Neuronal stem cell (in vitro differentiated cells): ENCODE measurements at regions not wholly inside any gene's neighbourhood (a gene's known extent, or its start where the extent isn't known, plus 50 kb on each side); places are given as distances from the start of the nearest gene placed in this dataset.

Source experiments
- DNase-seq: peaks from one replicate; pipeline ENCODE4 v3.0.0-alpha.2; 2013; ENCODE audit warnings: low spot score
- H2AFZ ChIP-seq: one replicate; pipeline ENCODE4 v1.6.1; 2013; ENCODE audit warnings: mild to moderate bottlenecking, low read length, inconsistent platforms
- H2AK5ac ChIP-seq: 2 replicates; pipeline ENCODE4 v1.6.1; 2013; ENCODE audit warnings: low read depth, mild to moderate bottlenecking, inconsistent platforms, low read length, moderate library complexity, mixed read lengths
- H2BK120ac ChIP-seq: 2 replicates; pipeline ENCODE4 v1.6.1; 2013; ENCODE audit warnings: low read depth, mild to moderate bottlenecking, inconsistent platforms, low read length, moderate library complexity, mixed read lengths
- H2BK12ac ChIP-seq: one replicate; pipeline ENCODE4 v1.6.1; 2013; ENCODE audit warnings: low read length, inconsistent platforms
- H2BK15ac ChIP-seq: 2 replicates; pipeline ENCODE4 v1.6.1; 2013; ENCODE audit warnings: mild to moderate bottlenecking, low read length, inconsistent platforms, mixed read lengths
- H2BK5ac ChIP-seq: one replicate; pipeline ENCODE4 v1.6.1; 2013; ENCODE audit warnings: inconsistent platforms, mild to moderate bottlenecking, low read length, moderate library complexity
- H3K14ac ChIP-seq: one replicate; pipeline ENCODE4 v1.6.1; 2013; ENCODE audit warnings: low read length, inconsistent platforms
- H3K18ac ChIP-seq: 2 replicates; pipeline ENCODE4 v1.6.1; 2013; ENCODE audit warnings: low read length, inconsistent platforms
- H3K23ac ChIP-seq: 2 replicates; pipeline ENCODE4 v1.6.1; 2013; ENCODE audit warnings: low read depth, mild to moderate bottlenecking, mixed read lengths, low read length, inconsistent platforms; ENCODE audit not compliant: poor library complexity
- H3K27ac ChIP-seq: replicated peaks from 3 replicates; pipeline ENCODE4 v1.5.1; 2013; ENCODE audit warnings: low read length, inconsistent platforms
- H3K27me3 ChIP-seq, 3 experiments: 2 replicates each; pipeline ENCODE4 v1.6.1; 2013; ENCODE audit warnings: low read length in 3 of 3, mild to moderate bottlenecking in 2 of 3, inconsistent platforms in 1 of 3, low read depth in 1 of 3, mixed read lengths in 1 of 3, moderate library complexity in 1 of 3; ENCODE audit not compliant: control insufficient read depth in 3 of 3, insufficient read depth in 3 of 3
- H3K36me3 ChIP-seq, 2 donors: replicated peaks in 1 of 2; 2 replicates each; pipeline ENCODE4 v1.6.1; 2013; ENCODE audit warnings: low read length in 2 of 2; ENCODE audit not compliant: control insufficient read depth in 2 of 2, insufficient read depth in 2 of 2
- H3K4ac ChIP-seq: 2 replicates; pipeline ENCODE4 v1.6.1; 2013; ENCODE audit warnings: inconsistent platforms, mild to moderate bottlenecking, low read length, moderate library complexity
- H3K4me1 ChIP-seq, 2 donors: 1 replicate in 1 of 2; 2 replicates in 1 of 2; pipeline ENCODE4 v1.6.1; 2013; ENCODE audit warnings: low read length in 2 of 2, low read depth in 1 of 2; ENCODE audit not compliant: control insufficient read depth in 2 of 2, insufficient read depth in 1 of 2
- H3K4me2 ChIP-seq: one replicate; pipeline ENCODE4 v1.6.1; 2013; ENCODE audit warnings: mild to moderate bottlenecking, low read length, inconsistent platforms; ENCODE audit not compliant: insufficient read depth, poor library complexity, severe bottlenecking
- H3K4me3 ChIP-seq, 2 donors: 2 replicates each; pipeline ENCODE4 v1.5.1; 2013; ENCODE audit warnings: low read length in 2 of 2, mild to moderate bottlenecking in 2 of 2, inconsistent platforms in 1 of 2, moderate library complexity in 1 of 2
- H3K79me1 ChIP-seq: one replicate; pipeline ENCODE4 v1.6.1; 2013; ENCODE audit warnings: low read depth, mild to moderate bottlenecking, inconsistent platforms, low read length, moderate library complexity
- H3K9ac ChIP-seq: one replicate; pipeline ENCODE4 v1.6.1; 2013; ENCODE audit warnings: mild to moderate bottlenecking, low read depth, low read length, inconsistent platforms; ENCODE audit not compliant: poor library complexity
- H3K9me3 ChIP-seq, 2 donors: replicated peaks in 1 of 2; 2 replicates each; pipeline versions ENCODE3 to v1.6.1; 2013; ENCODE audit warnings: low read length in 2 of 2, mild to moderate bottlenecking in 2 of 2, inconsistent platforms in 1 of 2, low read depth in 1 of 2, mixed read lengths in 1 of 2, moderate library complexity in 1 of 2; ENCODE audit not compliant: control insufficient read depth in 2 of 2, insufficient read depth in 1 of 2
- H4K8ac ChIP-seq: one replicate; pipeline ENCODE4 v1.6.1; 2013; ENCODE audit warnings: low read depth, mild to moderate bottlenecking, inconsistent platforms, low read length, moderate library complexity
- H4K91ac ChIP-seq: one replicate; pipeline ENCODE4 v1.6.1; 2013; ENCODE audit warnings: low read length, low read depth, mild to moderate bottlenecking, inconsistent platforms; ENCODE audit not compliant: poor library complexity
- WGBS, 2 donors: extraction: QIAGEN DNeasy Blood & Tissue Kit; methylation state at CpG; one replicate each; pipeline ENCODE4 v1.1.7; 2013; ENCODE audit warnings: missing lambda C conversion rate in 2 of 2, mixed read lengths in 1 of 2; ENCODE audit not compliant: insufficient read length in 2 of 2, insufficient replicate concordance in 1 of 2; ENCODE audit errors: extremely low coverage in 2 of 2; 5-methylcytosine and 5-hydroxymethylcytosine counted together

DNA sequence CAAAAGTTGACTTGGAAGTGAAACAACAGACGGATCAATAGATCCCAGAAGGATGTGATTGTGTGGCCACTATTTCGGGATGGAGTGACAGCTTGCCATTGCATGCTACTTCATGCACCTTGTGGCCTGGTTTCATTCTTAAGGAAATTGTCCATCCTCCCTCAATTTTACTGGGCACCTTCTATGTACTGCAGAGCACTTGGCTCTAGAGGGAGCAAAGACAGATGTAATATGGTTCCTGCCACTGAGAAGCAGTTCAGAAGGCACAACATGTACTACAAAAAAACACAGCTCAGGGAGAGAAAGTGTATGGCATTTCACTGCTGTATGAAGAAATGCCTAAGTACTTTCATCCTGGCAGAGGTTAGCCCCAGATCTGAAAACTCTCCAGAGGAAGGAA is 91.9 kb downstream of the FOXA2 start:
- Histone ChIP-seq H2BK15ac (no peak overlapping the region), H3K4ac (no peak overlapping the region), H3K79me1 (no peaks in the 10 kb centered on the region), H4K8ac (no peak overlapping the region), H2BK5ac (no peak overlapping the region), H2BK12ac (no peak overlapping the region), H2BK120ac (no peak overlapping the region), H3K18ac (no peak overlapping the region), H2AFZ (no peak overlapping the region), H3K36me3 (no peaks in the 10 kb centered on the region), H2AK5ac (no peak overlapping the region), H3K4me1 (peaks cover 0 to 9% of the 10 kb centered on the region in 2 donors), H3K4me3 (no peak overlapping the region), H4K91ac (no peak overlapping the region), H3K4me2 (no peak overlapping the region), H3K9ac (no peak overlapping the region), H3K9me3 (no peaks in the 10 kb centered on the region), H3K14ac (no peak overlapping the region), H3K23ac (no peak overlapping the region), H3K27ac (no peak overlapping the region), H3K27me3 (peaks cover 0 to 5% (median 0%) of the 10 kb centered on the region in 3 experiments)
- no CpG with 5 or more reads among the region's 2 CpGs for WGBS, 2 donors
- DNase-seq: no peak

DNA sequence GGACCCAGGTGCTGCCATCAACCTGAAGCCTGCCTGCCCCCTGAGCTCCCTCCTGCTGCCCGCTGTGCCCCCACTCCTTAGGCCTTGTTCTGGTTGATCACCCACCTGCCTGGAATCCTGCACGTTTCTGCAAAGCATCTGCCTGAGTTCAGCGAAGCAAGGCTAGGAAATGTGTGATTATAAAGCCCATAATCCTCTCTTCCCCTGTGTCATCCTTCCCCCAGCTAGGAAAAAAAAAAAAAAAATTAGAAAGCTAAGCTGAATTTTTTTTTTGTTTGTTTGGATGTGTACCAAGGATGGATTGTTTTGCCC is 93.2 kb downstream of the FOXA2 start:
- Histone ChIP-seq H3K36me3 (no peaks in the 10 kb centered on the region), H3K18ac (no peak overlapping the region), H4K91ac (no peak overlapping the region), H2BK12ac (no peak overlapping the region), H3K27me3 (peaks cover 0 to 5% (median 0%) of the 10 kb centered on the region in 3 experiments), H2BK120ac (no peak overlapping the region), H3K23ac (no peak overlapping the region), H3K4me3 (no peak overlapping the region), H4K8ac (no peak overlapping the region), H3K79me1 (no peaks in the 10 kb centered on the region), H2AFZ (peak overlapping the region; percentile 17), H3K4me2 (no peak overlapping the region), H3K27ac (no peak overlapping the region), H3K4ac (no peak overlapping the region), H3K9ac (no peak overlapping the region), H3K9me3 (no peaks in the 10 kb centered on the region), H3K4me1 (peaks cover 0 to 9% of the 10 kb centered on the region in 2 donors), H2BK5ac (no peak overlapping the region), H3K14ac (no peak overlapping the region), H2AK5ac (no peak overlapping the region), H2BK15ac (no peak overlapping the region)
- WGBS, 2 donors: no CpG with 5 or more reads among the region's 3 CpGs
- no peak for DNase-seq

DNA sequence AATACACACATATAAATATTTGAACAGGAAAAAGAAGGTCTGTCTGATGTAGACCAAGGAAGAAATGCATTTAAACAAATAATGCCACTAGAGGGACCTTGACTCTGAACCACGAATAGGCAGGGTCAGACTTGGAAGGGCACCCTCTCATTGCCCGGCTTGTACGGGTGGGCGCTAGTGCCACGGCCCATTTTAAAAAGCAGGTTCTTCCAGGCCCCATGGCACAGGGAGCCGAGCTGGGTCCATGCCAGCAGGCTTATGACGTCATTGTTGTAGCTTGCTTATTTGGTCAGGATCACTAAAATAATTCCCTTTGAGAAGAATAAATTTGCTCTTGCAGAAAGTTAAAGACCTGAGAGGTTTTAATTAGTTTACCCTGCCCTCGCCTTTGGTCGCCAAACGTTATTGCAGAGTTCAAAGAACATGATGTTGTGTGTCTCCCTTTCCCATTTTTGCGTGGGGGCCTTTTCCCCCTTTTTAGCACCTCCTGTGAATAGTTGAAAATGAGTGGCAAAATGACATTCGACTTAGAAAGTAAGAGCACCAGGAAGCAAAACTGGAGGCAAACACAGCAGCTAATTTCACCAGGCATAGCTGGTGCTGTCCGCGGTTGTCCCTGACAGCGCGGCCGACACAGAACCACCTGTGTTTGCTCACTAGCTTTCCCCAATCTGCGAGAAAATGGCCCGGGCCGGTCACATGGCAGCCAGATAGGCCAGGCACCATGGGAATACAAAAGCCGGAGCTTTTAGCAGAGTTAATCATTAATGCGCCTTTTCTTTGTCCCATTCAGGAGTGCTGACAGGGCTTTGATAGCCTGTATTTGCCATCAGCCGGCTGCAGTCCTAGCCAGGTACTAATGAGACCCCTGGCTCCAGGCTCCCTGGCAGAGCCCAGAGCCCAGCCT is 93.8 kb downstream of the FOXA2 start:
- Histone ChIP-seq H3K36me3 (no peaks in the 10 kb centered on the region), H3K27me3 (peaks cover 0 to 5% (median 0%) of the 10 kb centered on the region in 3 experiments), H3K23ac (no peak overlapping the region), H4K91ac (no peak overlapping the region), H3K4ac (no peak overlapping the region), H3K9me3 (no peaks in the 10 kb centered on the region), H3K18ac (peak overlapping the region; percentile 79), H3K4me1 (peaks cover 0 to 9% of the 10 kb centered on the region in 2 donors), H3K4me3 (no peak overlapping the region), H2BK15ac (no peak overlapping the region), H3K79me1 (no peaks in the 10 kb centered on the region), H3K4me2 (no peak overlapping the region), H4K8ac (no peak overlapping the region), H3K14ac (no peak overlapping the region), H2AK5ac (no peak overlapping the region), H2BK12ac (no peak overlapping the region), H2AFZ (peak overlapping the region; percentile 17), H3K9ac (no peak overlapping the region), H2BK5ac (no peak overlapping the region), H2BK120ac (peak overlapping the region; percentile 34), H3K27ac (no peak overlapping the region)
- peak; percentile 48 for DNase-seq
- WGBS, 2 donors: no CpG with 5 or more reads among the region's 23 CpGs

DNA sequence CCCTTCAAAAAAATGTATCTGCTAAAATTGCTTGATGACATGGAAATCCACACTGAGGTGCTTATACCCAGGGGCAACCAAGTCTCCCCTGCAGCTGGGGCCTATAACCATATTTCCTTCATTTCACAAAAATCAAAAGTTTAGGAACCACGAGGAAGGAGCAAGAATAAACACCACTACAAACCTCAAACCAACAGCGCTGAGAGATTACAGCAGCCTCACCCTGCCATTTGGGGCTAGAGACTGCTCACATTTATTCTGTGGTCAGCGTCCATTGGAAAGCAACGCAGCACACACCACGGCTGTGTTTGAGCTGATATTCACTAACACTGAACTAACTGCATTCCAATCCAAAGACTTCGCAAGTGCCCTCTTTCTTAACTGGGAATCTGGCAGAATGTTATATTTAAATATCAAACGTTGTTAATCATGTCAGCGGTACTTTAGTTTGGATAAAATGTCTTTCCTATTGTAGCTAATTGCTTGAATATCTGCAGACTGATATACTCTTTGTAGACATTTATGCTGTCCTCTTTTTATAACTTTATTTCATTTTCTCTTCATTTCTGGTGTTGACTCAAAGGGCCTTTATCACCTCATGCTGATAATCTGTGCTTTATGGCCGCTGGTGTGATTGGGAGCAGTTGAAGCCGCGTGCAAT is 94.6 kb downstream of the FOXA2 start:
- Histone ChIP-seq H2BK12ac (no peak overlapping the region), H3K36me3 (no peaks in the 10 kb centered on the region), H3K18ac (no peak overlapping the region), H3K79me1 (no peaks in the 10 kb centered on the region), H2BK5ac (no peak overlapping the region), H3K4me3 (no peak overlapping the region), H4K8ac (no peak overlapping the region), H3K4me1 (peaks cover 0 to 9% of the 10 kb centered on the region in 2 donors), H3K4ac (no peak overlapping the region), H3K9ac (no peak overlapping the region), H2BK15ac (no peak overlapping the region), H3K27me3 (peaks cover 0 to 5% (median 0%) of the 10 kb centered on the region in 3 experiments), H3K4me2 (no peak overlapping the region), H3K9me3 (no peaks in the 10 kb centered on the region), H2AFZ (no peak overlapping the region), H2AK5ac (no peak overlapping the region), H3K23ac (no peak overlapping the region), H2BK120ac (no peak overlapping the region), H4K91ac (no peak overlapping the region), H3K14ac (no peak overlapping the region), H3K27ac (no peak overlapping the region)
- DNase-seq: no peak
- WGBS, 2 donors: no CpG with 5 or more reads among the region's 11 CpGs
